GM18909 (cell line): ENCODE measurements at regions not wholly inside any gene's neighbourhood (a gene's known extent, or its start where the extent isn't known, plus 50 kb on each side); places are given as distances from the start of the nearest gene placed in this dataset.
"Not testable (repeated sequence)": the region's sequence is repeated elsewhere in the genome, so short reads cannot be mapped to it uniquely, and the experiment has no call there.

Experiments used
- ATAC-seq: cut with Tn5 transposase; IDR thresholded peaks from one replicate; pipeline ENCODE4 v1.9.1; 2021; ENCODE audit warnings: mild to moderate bottlenecking; ENCODE audit not compliant: unreplicated experiment, poor library complexity

- no peak for ATAC-seq
These were observed 376.4 kb upstream of the GBE1 start for GRCh38 chr3:82137861-82138260.

DNA sequence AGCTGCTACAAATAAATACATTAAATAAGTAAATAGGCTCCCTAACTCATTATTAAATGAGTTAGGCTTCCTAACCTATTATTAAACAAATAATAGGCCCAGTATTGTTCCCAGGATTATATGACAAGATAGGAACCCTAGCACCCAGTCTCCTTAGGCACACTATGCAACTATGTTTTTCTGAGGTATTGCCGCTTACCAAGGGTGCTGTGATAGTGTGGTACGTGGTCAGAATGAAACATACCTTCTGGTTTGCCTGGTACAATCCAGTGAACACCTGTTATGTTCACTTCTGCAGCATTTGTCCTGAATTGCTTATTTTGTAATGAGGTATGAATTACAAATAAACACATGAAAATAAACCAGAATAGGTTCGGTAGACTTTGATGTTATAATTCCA, 375.6 kb upstream of the GBE1 start:
- no peak for ATAC-seq

- ATAC-seq, result peak; percentile 91
These were observed 371.7 kb upstream of the GBE1 start for GRCh38 chr3:82133070-82133606.

- ATAC-seq, result peak; percentile 1
These were observed 371.0 kb upstream of the GBE1 start for GRCh38 chr3:82132210-82133069.

DNA sequence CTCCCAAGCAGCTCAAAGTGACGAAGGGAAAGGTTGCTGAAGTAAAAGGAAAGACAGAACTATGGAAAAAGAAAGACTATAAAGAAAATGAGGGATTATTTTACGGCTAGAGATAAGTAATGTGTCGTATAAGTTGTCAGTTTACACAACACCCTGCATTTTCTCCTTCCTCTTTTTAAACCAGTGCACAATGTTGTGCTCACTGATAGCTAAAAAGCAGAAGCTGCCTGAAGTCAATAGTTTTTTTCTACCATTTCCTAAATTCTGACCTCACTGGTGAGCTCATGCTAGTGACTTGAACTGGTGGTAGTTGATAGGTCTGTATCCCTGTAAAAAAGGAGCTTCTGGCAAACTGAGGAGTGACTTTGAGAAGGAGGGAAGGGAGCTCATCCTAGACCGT, 368.6 kb upstream of the GBE1 start:
- ATAC-seq, result no peak

GRCh38 chr3:82129221-82129801, 367.9 kb upstream of the GBE1 start:
- no peak for ATAC-seq

- ATAC-seq, result no peak
These were observed 366.8 kb upstream of the GBE1 start for GRCh38 chr3:82128271-82128670.

GRCh38 chr3:82122554-82123345, 361.3 kb upstream of the GBE1 start:
- ATAC-seq, result no peak

DNA sequence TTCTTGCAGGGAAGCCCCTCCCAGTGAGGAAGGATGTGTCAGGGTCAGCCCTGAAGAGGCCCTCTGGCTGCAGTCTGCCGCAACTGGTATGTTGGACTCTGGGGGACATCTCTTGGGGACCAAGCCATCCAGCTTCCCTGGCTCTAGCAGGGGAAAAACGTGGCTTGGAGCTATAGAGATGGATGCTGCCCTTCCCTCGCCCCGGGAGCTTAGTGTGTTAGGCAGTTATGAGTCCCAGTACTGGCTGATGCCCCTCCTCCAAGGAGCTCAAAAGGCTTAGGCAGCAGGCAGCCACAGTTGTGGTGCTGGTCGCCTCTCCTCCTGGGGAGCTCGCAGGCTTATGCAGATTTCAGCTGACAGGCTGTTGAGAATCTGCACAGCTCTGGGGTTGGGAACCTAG, 353.1 kb upstream of the GBE1 start:
- ATAC-seq, result no peak

DNA sequence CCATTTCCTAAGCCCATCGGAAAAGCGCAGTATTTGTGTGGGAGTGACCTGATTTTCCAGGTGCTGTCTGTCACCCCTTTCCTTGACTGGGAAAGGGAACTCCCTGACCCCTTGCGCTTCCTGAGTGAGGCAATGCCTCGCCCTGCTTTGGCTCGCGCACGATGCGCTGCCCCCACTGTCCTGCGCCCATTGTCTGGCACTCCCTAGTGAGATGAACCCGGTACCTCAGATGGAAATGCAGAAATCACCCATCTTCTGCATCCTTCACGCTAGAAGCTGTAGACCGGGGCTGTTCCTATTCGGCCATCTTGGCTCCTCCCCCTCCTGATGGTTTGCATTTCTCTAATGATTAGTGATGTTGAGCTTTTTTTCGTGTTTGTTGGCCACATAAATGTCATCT, 349.3 kb upstream of the GBE1 start:
- not testable (repeated sequence) for ATAC-seq

DNA sequence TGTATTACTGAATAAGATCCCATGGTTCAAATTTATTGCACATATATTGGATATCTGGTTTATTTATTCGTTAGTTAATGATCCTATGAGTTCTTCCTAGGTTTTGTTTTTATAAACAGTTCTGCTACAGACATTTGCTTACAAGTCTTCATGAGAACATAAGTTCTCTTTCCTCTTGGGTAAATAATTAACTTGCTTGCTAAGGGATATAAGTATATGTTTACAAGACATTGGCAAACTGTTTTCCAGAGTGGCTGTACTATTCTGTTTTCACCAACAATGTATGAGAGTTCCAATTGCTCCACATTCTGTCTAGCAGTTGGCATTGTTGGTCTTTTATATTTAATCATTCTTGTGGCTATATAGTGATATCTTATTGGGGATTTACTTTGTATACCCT, 341.8 kb upstream of the GBE1 start:
- ATAC-seq, result no peak

DNA sequence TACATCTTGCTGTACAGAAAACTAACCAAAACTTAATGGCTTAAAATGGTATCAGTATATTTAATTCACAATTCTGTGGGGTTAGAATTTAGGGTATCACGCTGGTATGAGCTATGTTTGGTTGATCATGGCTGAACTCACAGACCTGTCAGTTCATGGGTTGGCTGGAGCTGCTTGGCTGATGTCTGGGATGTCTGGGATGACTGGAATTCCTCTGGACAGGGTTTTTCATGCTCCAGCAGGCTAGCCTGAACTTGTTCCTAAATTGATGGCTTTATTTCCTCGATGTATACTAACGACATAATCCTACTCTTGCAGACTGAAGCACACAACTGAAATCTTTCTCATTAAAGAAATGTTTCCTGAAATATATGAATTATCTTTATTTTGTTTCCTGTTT, 338.9 kb upstream of the GBE1 start:
- ATAC-seq, result no peak

GRCh38 chr3:82093641-82094040, 332.2 kb upstream of the GBE1 start:
- ATAC-seq, result no peak

GRCh38 chr3:82088749-82089148, 327.3 kb upstream of the GBE1 start:
- no peak for ATAC-seq

GRCh38 chr3:82087958-82088357, 326.5 kb upstream of the GBE1 start:
- ATAC-seq, result no peak

DNA sequence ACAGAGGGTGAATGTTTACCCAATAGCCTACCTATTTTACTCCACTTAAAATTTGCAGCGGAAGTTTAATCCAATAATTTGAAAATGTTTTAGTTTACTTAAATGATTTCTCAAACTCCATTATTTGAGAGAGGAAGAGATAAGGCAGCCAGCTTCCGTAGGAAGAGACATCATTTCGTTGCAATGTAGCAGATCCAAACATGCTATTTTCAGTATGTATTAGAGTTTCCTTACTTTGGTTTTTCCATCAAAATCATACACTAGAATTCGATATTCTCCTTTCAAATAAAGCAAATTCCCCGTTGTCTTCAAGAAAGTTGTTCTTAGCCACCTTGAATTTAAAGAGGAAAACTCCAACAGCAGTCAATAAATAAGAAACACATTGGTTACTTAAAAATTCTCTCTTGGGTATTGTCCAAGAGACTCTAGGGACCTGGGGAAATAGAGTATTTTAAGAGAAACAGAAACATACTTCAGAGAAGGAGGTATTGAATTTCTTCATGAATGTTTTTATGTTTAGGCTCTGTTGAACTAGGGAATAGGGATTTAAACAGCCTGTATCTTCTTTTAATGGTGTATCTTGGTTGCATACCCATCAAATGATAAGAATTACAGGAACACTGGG, 324.5 kb upstream of the GBE1 start:
- no peak for ATAC-seq

- no peak for ATAC-seq
These were observed 323.9 kb upstream of the GBE1 start for GRCh38 chr3:82085356-82085755.

- ATAC-seq, result no peak
These were observed 323.4 kb upstream of the GBE1 start for GRCh38 chr3:82084824-82085223.

DNA sequence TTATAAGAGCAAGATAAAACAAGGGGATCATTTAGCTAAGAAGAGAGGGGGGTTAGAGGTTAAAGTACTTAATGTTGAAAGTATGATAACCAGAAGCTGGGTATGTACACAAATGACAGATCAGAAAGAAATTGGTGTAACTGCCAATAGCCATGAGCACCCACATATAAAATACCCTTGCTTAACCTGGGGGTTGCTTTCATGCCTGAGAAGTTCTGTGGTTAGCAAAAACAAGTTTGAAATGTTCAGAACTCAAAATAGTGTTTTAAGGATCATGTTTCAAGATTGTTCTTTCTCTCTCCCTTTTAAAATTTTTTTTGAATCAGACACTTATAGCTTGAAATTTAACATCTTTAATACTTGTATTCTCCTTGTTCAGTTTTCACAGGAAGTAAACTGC, 321.4 kb upstream of the GBE1 start:
- no peak for ATAC-seq

- ATAC-seq, result no peak
These were observed 319.9 kb upstream of the GBE1 start for GRCh38 chr3:82081351-82081750.

- no peak for ATAC-seq
These were observed 319.3 kb upstream of the GBE1 start for GRCh38 chr3:82080792-82081191.
